ENCODE measurements at regions not wholly inside any gene's neighbourhood (a gene's known extent, or its start where the extent isn't known, plus 50 kb on each side); places are given as distances from the start of the nearest gene placed in this dataset.
"Not testable (repeated sequence)": the region's sequence is repeated elsewhere in the genome, so short reads cannot be mapped to it uniquely, and the experiment has no call there.

GRCh38 chr7:67359900-67360299 lies 363.3 kb downstream of the TYW1 start:
- no peak for TF ChIP-seq CTCF (conservative IDR thresholded peaks at IDR 0.05)
- H3K27ac ChIP-seq: peak overlapping the region; percentile 43

GRCh38 chr7:67361150-67361549 lies 364.5 kb downstream of the TYW1 start:
- TF ChIP-seq CTCF (conservative IDR thresholded peaks at IDR 0.05): no peak
- H3K27ac ChIP-seq: no peak overlapping the region

- no peak for TF ChIP-seq CTCF (conservative IDR thresholded peaks at IDR 0.05)
- no peak overlapping the region for H3K27ac ChIP-seq
Observed at GRCh38 chr7:67364441-67365017, 367.9 kb downstream of the TYW1 start.

GRCh38 chr7:67371429-67372305 lies 375.0 kb downstream of the TYW1 start:
- H3K27ac ChIP-seq: no peak overlapping the region
- TF ChIP-seq CTCF (conservative IDR thresholded peaks at IDR 0.05): peak; percentile 88

GRCh38 chr7:67373389-67373788 lies 376.8 kb downstream of the TYW1 start:
- H3K27ac ChIP-seq: not testable (repeated sequence)

GRCh38 chr7:67375427-67375826 lies 378.8 kb downstream of the TYW1 start:
- H3K27ac ChIP-seq: no peak overlapping the region
- TF ChIP-seq CTCF (conservative IDR thresholded peaks at IDR 0.05): no peak

GRCh38 chr7:67377939-67378862 lies 381.6 kb downstream of the TYW1 start:
- peak overlapping the region; percentile 32; the same call in 1 of the 2 replicates for H3K27ac ChIP-seq
- peak; percentile 92 for TF ChIP-seq CTCF (conservative IDR thresholded peaks at IDR 0.05)

All from VCaP (cell line).